ENCODE measurements at regions not wholly inside any gene's neighbourhood (a gene's known extent, or its start where the extent isn't known, plus 50 kb on each side); places are given as distances from the start of the nearest gene placed in this dataset.

- TF ChIP-seq FOXP2 (optimal IDR thresholded peaks at IDR 0.05; ENCODE audit: borderline replicate concordance, extremely low read depth, extremely low read length, insufficient read depth) (no peak), REST (IDR thresholded peaks at IDR 0.05; ENCODE audit: insufficient read depth in 1 of 2, low read depth in 2 of 2, low read length in 2 of 2) (no peak), SIN3A (IDR thresholded peaks at IDR 0.05; ENCODE audit: borderline replicate concordance, insufficient read depth, low read length) (no peak), POLR2AphosphoS5 (IDR thresholded peaks at IDR 0.05; ENCODE audit: low read depth, low read length) (no peak), TAF1 (IDR thresholded peaks at IDR 0.05; ENCODE audit: borderline replicate concordance, insufficient read depth, low read length) (no peak)
Measured at GRCh38 chr15:53862386-53862785, 102.9 kb upstream of the WDR72 start.

- TF ChIP-seq POLR2AphosphoS5 (IDR thresholded peaks at IDR 0.05; ENCODE audit: low read depth, low read length) (no peak), SIN3A (IDR thresholded peaks at IDR 0.05; ENCODE audit: borderline replicate concordance, insufficient read depth, low read length) (no peak), FOXP2 (optimal IDR thresholded peaks at IDR 0.05; ENCODE audit: borderline replicate concordance, extremely low read depth, extremely low read length, insufficient read depth) (no peak), REST (IDR thresholded peaks at IDR 0.05; ENCODE audit: insufficient read depth in 1 of 2, low read depth in 2 of 2, low read length in 2 of 2) (no peak), TAF1 (IDR thresholded peaks at IDR 0.05; ENCODE audit: borderline replicate concordance, insufficient read depth, low read length) (no peak)
Measured at GRCh38 chr15:53861792-53862191, 102.3 kb upstream of the WDR72 start.

- TF ChIP-seq POLR2AphosphoS5 (IDR thresholded peaks at IDR 0.05; ENCODE audit: low read depth, low read length) (no peak), FOXP2 (optimal IDR thresholded peaks at IDR 0.05; ENCODE audit: borderline replicate concordance, extremely low read depth, extremely low read length, insufficient read depth) (no peak), REST (IDR thresholded peaks at IDR 0.05; ENCODE audit: insufficient read depth in 1 of 2, low read depth in 2 of 2, low read length in 2 of 2) (no peak), TAF1 (IDR thresholded peaks at IDR 0.05; ENCODE audit: borderline replicate concordance, insufficient read depth, low read length) (no peak), SIN3A (IDR thresholded peaks at IDR 0.05; ENCODE audit: borderline replicate concordance, insufficient read depth, low read length) (no peak)
Measured at GRCh38 chr15:53851110-53851848, 91.8 kb upstream of the WDR72 start.

GRCh38 chr15:53847745-53848144 is 88.3 kb upstream of the WDR72 start:
- TF ChIP-seq SIN3A (IDR thresholded peaks at IDR 0.05; ENCODE audit: borderline replicate concordance, insufficient read depth, low read length): no peak
- no peak for TF ChIP-seq FOXP2 (optimal IDR thresholded peaks at IDR 0.05; ENCODE audit: borderline replicate concordance, extremely low read depth, extremely low read length, insufficient read depth)
- no peak for TF ChIP-seq TAF1 (IDR thresholded peaks at IDR 0.05; ENCODE audit: borderline replicate concordance, insufficient read depth, low read length)
- TF ChIP-seq POLR2AphosphoS5 (IDR thresholded peaks at IDR 0.05; ENCODE audit: low read depth, low read length): no peak
- TF ChIP-seq REST (IDR thresholded peaks at IDR 0.05; ENCODE audit: insufficient read depth in 1 of 2, low read depth in 2 of 2, low read length in 2 of 2): no peak

All from PFSK-1 (cell line).